Testis (tissue), 2 donors: ENCODE measurements at regions not wholly inside any gene's neighbourhood (a gene's known extent, or its start where the extent isn't known, plus 50 kb on each side); places are given as distances from the start of the nearest gene placed in this dataset.

Experiments
- CTCF ChIP-seq, 3 experiments: fragments of 450-650 bp in 2 of 3; fragments of 200-600 bp in 1 of 3; sonication (generic) in 1 of 3; IDR thresholded peaks; one replicate each; pipeline ENCODE4 v1.5.1; 2016 to 2019; ENCODE audit warnings: antibody characterized with exemption in 3 of 3, mild to moderate bottlenecking in 2 of 3, moderate library complexity in 1 of 3
- POLR2A ChIP-seq: fragments of 450-650 bp; IDR thresholded peaks from one replicate; pipeline ENCODE4 v1.6.1; 2017; ENCODE audit warnings: antibody characterized with exemption, mild to moderate bottlenecking, moderate library complexity

- TF ChIP-seq CTCF (IDR thresholded peaks at IDR 0.05) = no peak
- no peak for TF ChIP-seq POLR2A
Observed at GRCh38 chr3:166810741-166811445, 569.2 kb downstream of the ZBBX start.
